Activated CD4-positive, alpha-beta T cell treated with anti-CD3 and anti-CD28 coated beads, Interleukin-2, amount 10 ng/mL, durations not matched to agents 7 days and 5 days (primary cell): ENCODE measurements at regions not wholly inside any gene's neighbourhood (a gene's known extent, or its start where the extent isn't known, plus 50 kb on each side); places are given as distances from the start of the nearest gene placed in this dataset.
A peak's percentile ranks its signal among the peaks of the same experiment; 100 is the strongest.

Experiments used
- CTCF ChIA-PET: fragments of 350-600 bp; sonication (Branson Sonifier 250); formaldehyde crosslinking; loops from one replicate; lab custom pipeline; 2021; ENCODE audit warnings: antibody characterized with exemption; lab: Charles Lee
- POLR2A ChIA-PET: fragments of 350-600 bp; sonication (Branson Sonifier 250); formaldehyde crosslinking; loops from one replicate; lab custom pipeline; 2021; ENCODE audit warnings: antibody characterized with exemption; lab: Charles Lee
- DNase-seq: peaks from one replicate; pipeline ENCODE4 v3.0.0-alpha.2; 2020
- H3K27ac Mint-ChIP-seq: one replicate; pipeline ENCODE4 v1.8.0; 2021; ENCODE audit warnings: mild to moderate bottlenecking, moderate library complexity, mixed read lengths
- H3K27me3 Mint-ChIP-seq: one replicate; pipeline ENCODE4 v1.8.0; 2021; ENCODE audit warnings: mixed read lengths
- H3K36me3 Mint-ChIP-seq: one replicate; pipeline ENCODE4 v1.8.0; 2021; ENCODE audit warnings: low read depth, mixed read lengths
- H3K4me1 Mint-ChIP-seq: one replicate; pipeline ENCODE4 v1.8.0; 2021; ENCODE audit warnings: mixed read lengths
- H3K4me3 Mint-ChIP-seq: one replicate; pipeline ENCODE4 v1.8.0; 2021; ENCODE audit warnings: mild to moderate bottlenecking, moderate library complexity, mixed read lengths
- H3K9me3 Mint-ChIP-seq: one replicate; pipeline ENCODE4 v1.8.0; 2021; ENCODE audit warnings: mixed read lengths

DNA sequence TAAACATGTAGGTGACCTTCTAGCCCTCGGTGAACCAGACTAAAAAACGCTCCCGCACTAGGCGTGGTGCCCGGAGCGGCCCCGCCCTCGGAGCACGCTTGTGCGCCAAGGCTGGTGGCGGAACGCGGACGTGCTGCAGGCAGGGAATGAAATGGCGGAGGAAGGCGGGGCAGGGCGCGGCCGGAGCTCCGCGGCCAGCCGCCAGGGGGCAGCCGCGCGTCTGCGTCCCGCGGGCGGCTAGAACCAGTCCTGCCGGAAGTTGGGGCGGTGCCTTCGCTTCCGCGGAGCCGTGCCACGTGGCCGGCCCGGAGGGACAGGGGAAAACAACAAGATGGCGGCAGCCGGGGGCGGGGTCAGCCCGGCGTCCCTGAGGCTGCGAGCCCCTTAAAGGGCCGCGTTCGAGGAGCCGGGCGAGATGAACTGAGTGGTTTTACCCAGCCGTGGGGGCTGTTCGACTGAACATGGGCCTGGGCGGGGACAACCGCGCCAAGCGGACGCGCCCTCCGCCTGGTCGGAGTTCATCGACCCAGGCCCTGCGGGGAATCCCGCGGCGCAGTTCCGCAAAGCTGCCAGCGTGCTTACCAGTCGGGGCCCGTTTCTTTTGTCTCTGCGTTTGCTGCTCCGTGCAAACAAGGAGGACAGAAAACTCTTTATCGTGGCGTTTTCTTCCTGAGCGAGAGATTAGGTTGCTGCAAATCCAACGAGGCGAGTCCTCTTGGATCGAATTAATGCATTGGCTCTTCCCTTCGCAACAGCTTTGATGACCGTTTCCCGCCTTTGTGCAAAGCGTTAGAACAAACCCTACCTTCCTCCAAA lies 90.9 kb upstream of the CHD2 start:
- Mint-ChIP-seq H3K9me3 (no peaks in the 10 kb centered on the region), H3K4me3 (peak overlapping the region; percentile 91), H3K36me3 (peaks cover 10% of the 10 kb centered on the region), H3K27me3 (no peaks in the 10 kb centered on the region), H3K27ac (peak overlapping the region; percentile 99), H3K4me1 (peaks cover 55% of the 10 kb centered on the region)
- ChIA-PET CTCF (interaction anchor here (0.6 to 11.9 kb wide), 42 partner anchors 11 to 219 kb away, joined by 3 to 246 read pairs (median 6); partner anchors contain the start of gene CHD2), POLR2A (interaction anchor here (0.6 to 5.3 kb wide), 10 partner anchors 21 to 112 kb away, joined by 3 to 46 read pairs (median 9); partner anchors contain the start of gene CHD2)
- peak; percentile 99 for DNase-seq

DNA sequence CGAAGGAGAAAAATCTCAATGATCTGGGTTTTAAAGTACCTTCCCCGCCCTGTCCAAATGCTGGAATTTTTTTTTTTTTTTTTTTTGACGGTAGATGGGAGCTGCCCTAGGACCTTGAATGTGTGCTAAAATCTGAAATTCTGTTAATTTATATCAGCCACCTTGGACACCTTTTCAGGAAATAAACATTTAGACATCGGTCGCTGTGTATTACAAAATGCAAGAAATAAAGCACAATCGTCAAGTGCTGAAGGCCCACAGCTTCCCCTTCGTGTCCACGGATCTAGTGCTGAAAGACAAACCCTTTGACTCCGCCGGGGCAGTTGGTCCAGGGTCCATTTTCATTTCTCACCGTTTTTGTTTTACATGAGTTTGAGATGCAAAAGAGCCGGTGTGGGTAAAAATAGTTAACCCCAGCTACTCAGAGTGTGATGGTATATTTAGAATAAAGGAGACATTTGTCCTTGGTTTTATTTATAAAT lies 90.2 kb upstream of the CHD2 start:
- H3K4me3 Mint-ChIP-seq = peak overlapping the region; percentile 91
- no peaks in the 10 kb centered on the region for H3K27me3 Mint-ChIP-seq
- peak overlapping the region; percentile 99 for H3K27ac Mint-ChIP-seq
- ChIA-PET CTCF (interaction anchor here (0.8 to 11.9 kb wide), 32 partner anchors 11 to 208 kb away, joined by 3 to 246 read pairs (median 8); partner anchors contain the start of gene CHD2), POLR2A (interaction anchor here (0.6 to 5.3 kb wide), 7 partner anchors 20 to 90 kb away, joined by 3 to 46 read pairs (median 10); partner anchors contain the start of gene CHD2)
- H3K36me3 Mint-ChIP-seq = peaks cover 10% of the 10 kb centered on the region
- no peaks in the 10 kb centered on the region for H3K9me3 Mint-ChIP-seq
- peak; percentile 50 for DNase-seq
- H3K4me1 Mint-ChIP-seq = peaks cover 58% of the 10 kb centered on the region

DNA sequence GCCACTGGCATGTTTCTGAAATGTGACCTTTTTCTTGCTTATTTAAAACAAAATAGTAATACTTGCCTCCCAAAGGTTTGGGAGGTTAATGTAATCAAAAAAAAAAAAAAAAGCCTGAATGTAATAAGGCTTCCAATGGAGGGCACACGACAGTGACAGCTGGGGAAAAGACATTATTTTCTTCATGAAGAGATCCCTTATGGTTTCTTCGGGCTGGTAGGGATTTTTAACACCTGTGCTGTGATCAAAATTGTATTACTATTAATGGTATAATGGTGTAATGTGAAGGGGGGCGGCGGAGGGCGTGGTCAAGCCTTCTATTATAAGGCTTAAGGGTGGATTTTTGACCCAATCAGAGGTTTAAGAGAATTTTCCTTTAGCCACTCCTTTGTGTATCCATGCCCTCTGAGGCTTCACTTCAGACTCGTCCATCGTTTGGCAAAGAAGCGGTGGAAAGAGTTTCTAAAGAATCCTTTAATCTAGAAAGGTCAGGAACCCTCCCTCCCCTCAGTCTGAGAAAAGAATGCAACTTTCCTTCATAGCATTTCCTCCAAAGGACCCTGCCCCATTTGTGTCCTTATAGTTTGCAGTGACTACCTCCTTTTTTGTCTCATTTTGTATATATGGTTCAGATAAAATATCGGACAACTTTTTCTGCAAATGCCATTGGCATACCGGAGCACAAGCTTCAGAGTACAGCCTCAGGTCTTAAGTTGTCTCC lies 89.5 kb upstream of the CHD2 start:
- Mint-ChIP-seq H3K4me1 (peaks cover 61% of the 10 kb centered on the region), H3K4me3 (peak overlapping the region; percentile 91), H3K9me3 (no peaks in the 10 kb centered on the region), H3K27ac (peak overlapping the region; percentile 99), H3K27me3 (no peaks in the 10 kb centered on the region), H3K36me3 (peaks cover 10% of the 10 kb centered on the region)
- peak; percentile 43 for DNase-seq
- POLR2A ChIA-PET = interaction anchor here (1.3 to 5.3 kb wide), 6 partner anchors 21 to 97 kb away, joined by 3 to 46 read pairs (median 6); no protein-coding TSS in a partner anchor
- CTCF ChIA-PET = interaction anchor here (0.9 to 11.9 kb wide), 20 partner anchors 10 to 208 kb away, joined by 3 to 246 read pairs (median 14); partner anchors contain the start of gene CHD2

DNA sequence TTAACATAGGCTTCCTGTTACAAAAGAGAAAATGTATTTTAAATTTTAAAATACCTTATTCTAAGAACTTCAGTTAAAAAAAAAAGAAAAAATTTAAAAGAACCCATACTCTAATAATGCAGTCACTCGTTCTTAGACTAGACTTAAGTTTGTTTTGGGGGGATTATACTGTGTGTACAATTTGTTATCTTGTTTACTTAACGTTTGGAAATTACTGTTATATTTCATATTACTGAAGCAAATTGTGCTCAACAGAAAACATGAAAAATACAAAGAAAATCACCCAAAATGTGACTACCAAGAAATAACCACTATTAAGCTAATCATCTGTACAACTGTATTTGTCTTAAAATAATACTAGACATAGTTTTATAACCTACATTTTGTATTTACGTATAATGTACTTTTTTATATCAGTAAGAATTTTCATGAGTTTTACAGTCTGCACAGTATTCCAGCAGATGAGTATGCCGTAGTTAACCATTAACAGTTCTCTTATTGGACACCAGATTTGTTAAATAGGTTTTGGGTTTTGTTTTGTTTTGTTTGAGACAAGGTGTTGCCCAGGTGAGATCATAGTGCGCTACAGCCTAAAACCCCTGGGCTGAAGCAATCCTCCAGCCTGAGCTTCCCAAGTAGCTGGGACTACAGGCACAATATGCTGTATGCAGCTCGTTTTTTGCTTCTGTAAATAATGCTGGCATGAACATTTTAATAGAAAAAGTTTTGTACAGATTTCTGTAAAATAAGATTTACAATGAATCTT lies 88.8 kb upstream of the CHD2 start:
- Mint-ChIP-seq H3K27ac (peak overlapping the region; percentile 99), H3K27me3 (no peaks in the 10 kb centered on the region), H3K36me3 (peaks cover 9% of the 10 kb centered on the region), H3K4me3 (peak overlapping the region; percentile 91), H3K4me1 (peaks cover 62% of the 10 kb centered on the region), H3K9me3 (no peaks in the 10 kb centered on the region)
- no peak for DNase-seq
- POLR2A ChIA-PET = interaction anchor here (0.8 to 5.3 kb wide), 8 partner anchors 8 to 96 kb away, joined by 3 to 46 read pairs (median 5); partner anchors contain the start of gene CHD2
- CTCF ChIA-PET = interaction anchor here (0.9 to 11.9 kb wide), 8 partner anchors 10 to 107 kb away, joined by 3 to 246 read pairs (median 6); partner anchors contain the start of gene CHD2

DNA sequence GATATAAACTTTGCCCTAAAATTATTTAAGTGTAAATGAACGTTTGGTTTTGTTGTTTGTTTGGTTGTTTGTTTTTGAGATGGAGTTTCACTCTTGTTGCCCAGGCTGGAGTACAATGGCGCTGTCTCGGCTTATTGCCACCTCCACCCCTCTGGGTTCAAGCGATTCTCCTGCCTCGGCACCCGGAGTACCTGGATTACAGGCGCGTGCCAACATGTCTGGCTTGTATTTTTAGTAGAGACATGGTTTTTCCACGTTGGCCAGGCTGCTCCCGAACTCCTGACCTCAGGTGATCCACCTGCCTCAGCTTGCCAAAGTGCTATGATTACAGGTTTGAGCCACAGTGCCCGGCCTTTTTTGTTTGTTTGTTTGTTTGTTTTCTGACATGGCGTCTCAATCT lies 87.9 kb upstream of the CHD2 start:
- H3K4me3 Mint-ChIP-seq = no peak overlapping the region
- peak overlapping the region; percentile 99 for H3K27ac Mint-ChIP-seq
- H3K9me3 Mint-ChIP-seq = no peaks in the 10 kb centered on the region
- ChIA-PET CTCF (interaction anchor here (1.0 to 4.9 kb wide), 6 partner anchors 17 to 114 kb away, joined by 3 to 53 read pairs (median 6); partner anchors contain the start of gene CHD2), POLR2A (interaction anchor here (0.8 to 5.3 kb wide), 6 partner anchors 7 to 95 kb away, joined by 3 to 46 read pairs (median 6); no protein-coding TSS in a partner anchor)
- peaks cover 61% of the 10 kb centered on the region for H3K4me1 Mint-ChIP-seq
- H3K36me3 Mint-ChIP-seq = peaks cover 8% of the 10 kb centered on the region
- no peak for DNase-seq
- H3K27me3 Mint-ChIP-seq = no peaks in the 10 kb centered on the region

DNA sequence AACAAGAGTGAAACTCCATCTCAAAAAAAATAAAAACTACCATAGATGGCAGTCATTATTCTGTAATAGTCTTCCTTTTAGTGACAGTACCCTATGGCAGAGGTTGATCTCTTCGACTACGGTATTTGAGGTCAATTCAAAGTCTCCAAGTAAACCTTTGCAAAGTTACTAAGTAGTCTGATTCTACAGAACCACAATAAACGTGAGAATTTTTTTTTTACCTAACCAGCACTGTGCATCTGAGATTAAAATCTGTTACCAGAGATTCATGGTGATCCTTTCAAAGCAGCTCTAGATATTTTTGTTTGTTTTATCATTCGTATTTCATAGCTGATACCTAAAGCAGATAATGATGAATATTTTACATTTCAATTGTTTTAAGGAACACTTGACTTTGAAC lies 86.6 kb upstream of the CHD2 start:
- peak overlapping the region; percentile 89 for H3K27ac Mint-ChIP-seq
- H3K4me1 Mint-ChIP-seq = peaks cover 66% of the 10 kb centered on the region
- peak overlapping the region; percentile 65 for H3K4me3 Mint-ChIP-seq
- no peaks in the 10 kb centered on the region for H3K27me3 Mint-ChIP-seq
- peaks cover 1% of the 10 kb centered on the region for H3K36me3 Mint-ChIP-seq
- H3K9me3 Mint-ChIP-seq = no peaks in the 10 kb centered on the region
- CTCF ChIA-PET = interaction anchor here (1.0 to 1.7 kb wide), 4 partner anchors 16 to 113 kb away, joined by 3 to 6 read pairs (median 3); no protein-coding TSS in a partner anchor
- POLR2A ChIA-PET = interaction anchor here (1.0 kb wide), 2 partner anchors 18 to 69 kb away, joined by 3 to 4 read pairs; no protein-coding TSS in a partner anchor
- DNase-seq = no peak

DNA sequence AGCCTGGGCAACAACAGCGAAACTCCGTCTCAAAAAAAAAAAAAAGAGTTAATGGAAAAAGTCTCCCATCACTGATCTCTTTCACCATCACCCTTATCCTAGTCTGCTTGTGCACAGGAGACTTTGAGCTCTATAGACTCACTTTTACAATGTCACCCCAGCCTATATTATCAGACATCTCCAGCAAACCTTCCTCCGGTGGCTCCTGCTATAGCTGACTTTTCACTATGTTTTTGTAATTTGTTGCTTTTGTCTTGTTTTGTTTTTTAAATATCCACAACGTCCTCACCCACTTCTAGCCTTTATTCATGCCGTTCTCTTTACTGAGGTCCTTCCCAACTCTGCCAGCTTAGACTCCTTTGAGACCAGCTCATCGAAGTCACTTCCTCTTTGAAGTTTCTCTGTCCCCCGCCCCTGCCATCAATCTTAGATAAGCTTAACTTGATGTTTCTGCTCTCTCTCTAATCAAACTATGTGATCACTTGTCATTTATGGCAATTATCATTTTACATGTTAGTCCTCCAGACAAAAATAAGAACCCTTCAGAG lies 82.7 kb upstream of the CHD2 start:
- POLR2A ChIA-PET = interaction anchor here (0.8 to 1.2 kb wide), 2 partner anchors 15 to 65 kb away, joined by 3 to 8 read pairs; no protein-coding TSS in a partner anchor
- peaks cover 75% of the 10 kb centered on the region for H3K4me1 Mint-ChIP-seq
- CTCF ChIA-PET = interaction anchor here (0.6 to 7.9 kb wide), 9 partner anchors 8 to 81 kb away, joined by 3 to 91 read pairs (median 3); no protein-coding TSS in a partner anchor
- no peaks in the 10 kb centered on the region for H3K27me3 Mint-ChIP-seq
- H3K27ac Mint-ChIP-seq = peak overlapping the region; percentile 85
- H3K36me3 Mint-ChIP-seq = no peaks in the 10 kb centered on the region
- H3K4me3 Mint-ChIP-seq = peak overlapping the region; percentile 44
- peak; percentile 37 for DNase-seq
- no peaks in the 10 kb centered on the region for H3K9me3 Mint-ChIP-seq

DNA sequence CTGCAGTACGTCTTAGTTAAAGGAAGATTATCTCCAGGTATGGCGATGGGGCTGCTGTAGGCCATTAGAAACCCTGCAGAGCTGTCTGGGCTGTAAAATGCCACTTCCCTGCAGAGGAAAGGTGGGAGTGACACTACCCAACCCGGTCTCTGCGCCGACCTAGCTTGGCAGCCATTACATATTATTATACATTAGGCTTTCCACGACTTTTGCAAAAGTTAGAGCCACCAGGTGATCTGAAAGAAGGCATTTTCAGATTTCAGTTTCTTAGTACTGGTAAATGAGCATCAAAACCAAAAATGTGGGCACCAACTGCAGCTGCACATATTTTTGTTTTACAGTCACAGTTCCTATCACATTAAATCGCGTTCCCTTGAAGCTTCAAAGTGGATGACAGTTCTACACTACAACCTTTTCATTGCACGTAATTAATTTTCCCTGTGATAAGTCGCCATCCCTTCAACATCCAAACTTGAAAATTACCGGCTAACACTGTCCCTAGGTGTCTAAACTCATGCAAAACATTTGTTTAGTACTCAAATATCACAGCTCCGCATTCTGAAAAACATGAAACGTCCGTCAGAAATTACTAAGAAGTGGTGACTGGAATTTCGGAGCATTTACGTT lies 81.4 kb upstream of the CHD2 start:
- peak; percentile 27 for DNase-seq
- Mint-ChIP-seq H3K27ac (peak overlapping the region; percentile 85), H3K4me1 (peaks cover 73% of the 10 kb centered on the region), H3K36me3 (peaks cover 1% of the 10 kb centered on the region), H3K9me3 (no peaks in the 10 kb centered on the region), H3K27me3 (no peaks in the 10 kb centered on the region), H3K4me3 (peak overlapping the region; percentile 80)
- CTCF ChIA-PET = interaction anchor here (1.0 to 7.9 kb wide), 10 partner anchors 9 to 90 kb away, joined by 4 to 91 read pairs (median 4); partner anchors contain the start of gene CHD2
- POLR2A ChIA-PET = interaction anchor here (0.7 to 1.8 kb wide), 2 partner anchors 64 to 89 kb away, joined by 4 to 16 read pairs; no protein-coding TSS in a partner anchor

DNA sequence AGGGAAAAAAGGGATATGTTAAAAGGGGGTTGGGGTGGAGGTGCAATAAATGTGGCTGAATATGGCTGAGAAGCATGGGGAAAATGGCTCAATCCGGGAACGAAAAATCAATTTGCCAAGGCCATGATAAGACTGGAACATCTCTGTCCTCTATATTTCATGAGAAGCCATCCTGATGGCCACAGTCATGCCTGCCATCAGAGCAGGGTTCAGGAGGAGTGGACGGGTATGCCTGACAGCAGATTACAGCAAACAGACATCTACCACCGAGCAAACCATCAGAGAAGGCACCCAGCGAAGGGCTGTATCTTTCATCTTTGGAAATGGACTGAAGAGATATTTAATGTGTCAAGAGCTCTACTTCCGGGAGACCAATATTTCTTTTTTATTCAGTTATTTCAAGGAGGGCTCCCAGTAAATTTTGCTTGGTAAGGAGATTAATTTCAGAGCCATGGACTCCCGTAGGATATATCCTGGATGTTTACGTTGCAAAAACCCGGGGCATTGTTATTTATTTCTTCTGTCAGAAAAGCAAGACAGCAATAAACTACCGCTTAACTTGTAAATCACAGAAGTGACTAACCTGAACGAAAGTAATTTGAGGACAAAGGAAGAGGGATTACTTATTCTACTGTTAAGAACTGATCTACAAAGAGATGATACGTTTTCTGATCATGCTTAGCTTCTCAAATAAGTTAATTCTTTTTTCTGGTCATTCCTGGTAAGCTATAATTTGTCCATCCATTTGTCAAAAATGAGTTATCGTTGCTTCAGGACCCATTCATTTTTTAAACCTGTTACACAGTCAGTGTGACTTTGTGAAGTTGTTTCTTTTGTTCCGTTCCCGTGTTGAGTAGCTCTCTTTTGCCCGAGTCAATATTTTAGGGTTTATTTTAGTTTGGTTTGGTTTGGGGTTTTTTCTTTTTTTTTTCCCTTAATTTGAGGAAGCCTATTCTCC lies 80.6 kb upstream of the CHD2 start:
- peak overlapping the region; percentile 80 for H3K4me3 Mint-ChIP-seq
- H3K9me3 Mint-ChIP-seq = no peaks in the 10 kb centered on the region
- peak overlapping the region; percentile 85 for H3K27ac Mint-ChIP-seq
- H3K36me3 Mint-ChIP-seq = peaks cover 1% of the 10 kb centered on the region
- H3K27me3 Mint-ChIP-seq = no peaks in the 10 kb centered on the region
- no peak for DNase-seq
- peaks cover 67% of the 10 kb centered on the region for H3K4me1 Mint-ChIP-seq
- ChIA-PET CTCF (interaction anchor here (1.0 to 7.9 kb wide), 10 partner anchors 8 to 89 kb away, joined by 4 to 91 read pairs (median 4); partner anchors contain the start of gene CHD2), POLR2A (interaction anchor here (0.6 to 1.8 kb wide), 4 partner anchors 8 to 88 kb away, joined by 4 to 16 read pairs (median 6); no protein-coding TSS in a partner anchor)
